Lower lobe of right lung (tissue), 2 donors: ENCODE measurements at regions not wholly inside any gene's neighbourhood (a gene's known extent, or its start where the extent isn't known, plus 50 kb on each side); places are given as distances from the start of the nearest gene placed in this dataset.

Experiments
- ATAC-seq, 2 donors: fragments of 200-7000 bp; cut with Tn5 transposase; one replicate each; pipeline ENCODE4 v1.9.1; 2020 to 2022; ENCODE audit warnings: mild to moderate bottlenecking in 2 of 2, moderate library complexity in 2 of 2
- DNase-seq: peaks from one replicate; pipeline ENCODE4 v3.0.0-alpha.2; 2020
- H3K27ac ChIP-seq: fragments of 200-600 bp; one replicate; pipeline ENCODE4 v1.8.0; 2022
- H3K27me3 ChIP-seq: fragments of 200-600 bp; one replicate; pipeline ENCODE4 v1.8.0; 2022; ENCODE audit warnings: low read depth
- H3K36me3 ChIP-seq: fragments of 200-600 bp; one replicate; pipeline ENCODE4 v1.8.0; 2022; ENCODE audit warnings: mild to moderate bottlenecking
- H3K4me1 ChIP-seq: fragments of 200-600 bp; one replicate; pipeline ENCODE4 v1.8.0; 2022
- H3K4me3 ChIP-seq: fragments of 200-600 bp; one replicate; pipeline ENCODE4 v1.8.0; 2022; ENCODE audit warnings: mild to moderate bottlenecking
- H3K9me3 ChIP-seq: fragments of 200-600 bp; one replicate; pipeline ENCODE4 v1.8.0; 2022
- CTCF ChIP-seq: fragments of 200-600 bp; IDR thresholded peaks from one replicate; pipeline ENCODE4 v1.8.0; 2022; ENCODE audit warnings: antibody characterized with exemption, mild to moderate bottlenecking
- intact Hi-C: fragments of 100-400 bp; cut with DNase I; formaldehyde crosslinking; loops from one replicate; pipeline ENCODE4 v1.11.0; 2022
- donor health status: DM: no; HTN: yes; CAD: no; lungs with severe emphysema.

DNA sequence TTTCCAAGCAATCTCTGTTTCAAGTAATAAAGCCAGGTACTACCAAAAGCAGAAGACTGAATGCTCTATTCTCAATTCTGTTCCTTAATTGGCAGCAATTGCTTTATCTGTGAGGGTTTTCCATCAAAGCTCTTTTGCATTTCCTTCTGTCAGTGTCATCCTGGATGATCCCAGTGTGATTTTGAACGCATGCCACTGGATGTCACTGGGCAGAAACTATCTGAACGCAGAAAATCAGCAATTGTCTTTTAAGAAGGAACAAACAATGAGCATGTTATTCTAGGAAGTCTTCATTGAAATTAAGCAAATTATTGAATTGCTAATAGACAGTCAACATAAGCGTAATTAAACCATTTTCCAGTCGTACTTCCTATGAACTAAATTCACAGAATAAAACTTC lies 259.0 kb upstream of the REG3G start:
- ATAC-seq: no peak
- TF ChIP-seq CTCF: no peak
- DNase-seq: no peak
- intact Hi-C loops: no loop called here
- no peaks in the 10 kb centered on the region for H3K4me1 ChIP-seq
- H3K4me3 ChIP-seq: no peak overlapping the region
- peaks cover 7% of the 10 kb centered on the region for H3K9me3 ChIP-seq
- no peaks in the 10 kb centered on the region for H3K27me3 ChIP-seq
- no peaks in the 10 kb centered on the region for H3K36me3 ChIP-seq
- no peak overlapping the region for H3K27ac ChIP-seq

DNA sequence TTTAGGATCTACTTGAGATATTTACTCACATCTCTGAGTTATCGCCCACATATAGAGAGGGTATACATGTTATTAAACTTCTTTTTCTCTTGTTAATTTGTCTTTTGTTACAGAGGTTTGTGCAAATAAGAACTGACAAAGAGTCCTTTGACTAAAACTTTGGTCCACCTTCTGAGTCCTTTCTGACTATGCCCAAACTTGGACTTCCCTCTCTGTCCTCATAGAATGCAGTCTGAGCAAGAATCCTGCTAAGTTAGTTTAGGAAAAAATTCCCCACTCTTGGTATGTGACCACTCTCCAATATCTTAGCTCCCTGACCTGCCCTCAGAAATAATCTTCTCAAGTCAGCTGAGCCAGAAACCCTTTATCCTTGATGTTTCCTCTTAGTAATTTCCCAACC lies 257.5 kb upstream of the REG3G start:
- Histone ChIP-seq H3K9me3 (no peaks in the 10 kb centered on the region), H3K4me1 (no peaks in the 10 kb centered on the region), H3K4me3 (no peak overlapping the region), H3K27me3 (no peaks in the 10 kb centered on the region), H3K36me3 (no peaks in the 10 kb centered on the region), H3K27ac (no peak overlapping the region)
- ATAC-seq (no peak), DNase-seq (no peak)
- intact Hi-C loops: no loop called here
- no peak for TF ChIP-seq CTCF

DNA sequence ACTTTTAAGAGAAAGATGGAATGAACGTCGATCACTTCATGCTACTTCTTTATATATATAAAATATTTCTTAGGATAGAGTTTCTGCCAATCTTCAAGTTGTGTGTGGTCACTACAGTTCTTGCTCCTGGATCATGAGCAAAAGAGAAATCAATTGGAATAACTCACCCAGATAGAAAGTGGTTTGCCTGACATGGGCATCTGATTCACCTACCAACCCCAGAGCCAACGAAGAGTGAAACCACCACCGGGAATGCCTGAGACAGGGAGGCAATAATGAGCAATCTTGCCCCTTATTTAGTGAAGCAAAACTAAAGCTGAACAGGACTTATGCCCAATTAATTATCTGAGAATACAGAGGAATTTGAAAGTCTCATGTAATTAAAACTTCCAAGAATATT lies 250.2 kb upstream of the REG3G start:
- ATAC-seq (no peak), DNase-seq (no peak)
- no peak overlapping the region for H3K4me3 ChIP-seq
- no peak for TF ChIP-seq CTCF
- H3K27ac ChIP-seq: no peak overlapping the region
- no peaks in the 10 kb centered on the region for H3K9me3 ChIP-seq
- H3K27me3 ChIP-seq: no peaks in the 10 kb centered on the region
- intact Hi-C loops: no loop called here
- no peaks in the 10 kb centered on the region for H3K36me3 ChIP-seq
- no peaks in the 10 kb centered on the region for H3K4me1 ChIP-seq

DNA sequence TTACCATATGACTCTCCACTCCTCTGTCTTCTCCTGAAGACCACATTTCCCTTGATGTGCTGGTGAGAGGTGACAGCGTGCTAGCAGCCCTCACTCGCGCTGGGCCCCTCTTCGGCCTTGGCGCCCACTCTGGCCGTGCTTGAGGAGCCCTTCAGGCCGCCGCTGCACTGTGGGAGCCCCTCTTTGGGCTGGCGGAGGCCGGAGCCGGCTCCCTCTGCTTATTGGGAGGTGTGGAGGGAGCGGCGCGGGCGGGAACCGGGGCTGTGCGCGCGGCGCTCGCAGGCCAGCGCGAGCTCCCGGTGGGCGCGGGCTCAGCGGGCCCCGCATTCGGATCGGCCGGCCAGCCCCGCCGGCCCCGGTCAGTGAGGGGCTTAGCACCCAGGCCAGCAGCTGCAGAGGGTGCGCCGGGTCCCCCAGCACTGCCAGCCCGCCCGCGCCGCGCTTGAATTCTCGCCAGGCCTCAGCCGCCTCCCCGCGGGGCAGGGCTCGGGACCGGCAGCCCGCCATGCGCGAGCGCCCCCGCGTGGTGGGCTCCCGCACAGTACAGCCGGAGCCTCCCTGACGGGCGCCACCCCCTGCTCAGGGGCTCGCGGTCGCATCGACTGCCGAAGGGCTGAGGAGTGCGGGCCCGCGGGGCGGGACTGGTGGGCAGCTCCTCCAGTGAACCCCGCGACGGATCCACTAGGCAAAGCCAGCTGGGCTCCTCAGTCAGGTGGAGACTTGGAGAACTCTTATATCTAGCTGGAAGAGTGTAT lies 246.6 kb upstream of the REG3G start:
- TF ChIP-seq CTCF: no peak
- Histone ChIP-seq H3K9me3 (no peaks in the 10 kb centered on the region), H3K4me3 (no peak overlapping the region), H3K4me1 (no peaks in the 10 kb centered on the region), H3K27ac (no peak overlapping the region), H3K36me3 (no peaks in the 10 kb centered on the region), H3K27me3 (no peaks in the 10 kb centered on the region)
- DNase-seq: no peak
- intact Hi-C loops: no loop called here
- no peak for ATAC-seq

DNA sequence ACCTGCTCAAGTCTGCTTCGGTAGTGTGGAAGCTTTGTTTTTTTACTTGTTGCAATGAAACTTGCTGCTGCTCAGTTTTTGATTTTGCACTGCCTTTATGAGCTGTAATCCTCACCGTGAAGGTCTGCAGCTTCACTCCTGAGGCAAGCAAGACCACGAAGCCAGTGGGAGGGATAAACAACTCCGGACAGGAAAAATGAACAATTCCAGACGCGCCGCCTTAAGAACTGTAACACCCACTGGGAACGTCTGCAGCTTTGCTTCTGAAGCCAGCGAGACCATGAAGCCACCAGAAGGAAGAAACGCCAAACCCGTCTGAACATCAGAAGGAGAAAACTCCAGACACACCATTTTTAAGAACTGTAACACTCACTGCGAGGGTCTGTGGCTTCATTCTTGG lies 245.7 kb upstream of the REG3G start:
- DNase-seq (no peak), ATAC-seq (no peak)
- no peaks in the 10 kb centered on the region for H3K36me3 ChIP-seq
- H3K27me3 ChIP-seq: no peaks in the 10 kb centered on the region
- intact Hi-C loops: no loop called here
- no peaks in the 10 kb centered on the region for H3K4me1 ChIP-seq
- H3K4me3 ChIP-seq: no peak overlapping the region
- H3K27ac ChIP-seq: no peak overlapping the region
- TF ChIP-seq CTCF: no peak
- no peaks in the 10 kb centered on the region for H3K9me3 ChIP-seq
